Keratinocyte (primary cell): ENCODE measurements at regions not wholly inside any gene's neighbourhood (a gene's known extent, or its start where the extent isn't known, plus 50 kb on each side); places are given as distances from the start of the nearest gene placed in this dataset.
A peak's percentile ranks its signal among the peaks of the same experiment; 100 is the strongest.

Experiments
- DNase-seq: peaks from one replicate; pipeline ENCODE4 v3.0.0-alpha.2; 2011; ENCODE audit warnings: low read depth, missing footprints, low spot score
- FAIRE-seq: peaks from 2 replicates; lab custom pipeline; 2011; peaks lifted over from hg19 to GRCh38; lab: Jason Lieb, UNC
- H2AFZ ChIP-seq: 2 replicates; pipeline ENCODE4 v1.6.0; 2012; ENCODE audit warnings: low read length, control low read depth, inconsistent platforms; ENCODE audit not compliant: control insufficient read depth
- H3K27ac ChIP-seq: 2 replicates; pipeline ENCODE4 v1.5.1; 2011; ENCODE audit warnings: low read length; ENCODE audit not compliant: control insufficient read depth, insufficient read depth
- H3K27me3 ChIP-seq: 3 replicates; pipeline ENCODE4 v1.6.0; 2011; ENCODE audit warnings: low read length; ENCODE audit not compliant: control insufficient read depth, insufficient read depth; ENCODE audit errors: extremely low read depth
- H3K36me3 ChIP-seq, 2 experiments: 2 replicates in 1 of 2; 3 replicates in 1 of 2; pipeline ENCODE4 v1.5.1; 2011; ENCODE audit warnings: low read length in 2 of 2, mild to moderate bottlenecking in 1 of 2; ENCODE audit not compliant: control insufficient read depth in 2 of 2, insufficient read depth in 2 of 2; ENCODE audit errors: extremely low read depth in 1 of 2
- H3K4me1 ChIP-seq: 3 replicates; pipeline ENCODE4 v1.5.1; 2011; ENCODE audit warnings: low read length; ENCODE audit not compliant: control insufficient read depth, insufficient read depth; ENCODE audit errors: extremely low read depth
- H3K4me2 ChIP-seq: 3 replicates; pipeline ENCODE4 v1.6.0; 2011; ENCODE audit warnings: low read depth, low read length; ENCODE audit not compliant: control insufficient read depth, insufficient read depth; ENCODE audit errors: extremely low read depth
- H3K4me3 ChIP-seq, 3 experiments: fragments of 200-600 bp in 1 of 3; sonication (generic) in 1 of 3; 2 replicates in 2 of 3; 3 replicates in 1 of 3; pipeline ENCODE4 v1.5.1; 2011 to 2016; ENCODE audit warnings: low read length in 3 of 3, mild to moderate bottlenecking in 3 of 3, control low read depth in 2 of 3, inconsistent platforms in 1 of 3, low read depth in 1 of 3, mixed read lengths in 1 of 3, mixed run types in 1 of 3, moderate library complexity in 1 of 3; ENCODE audit not compliant: control insufficient read depth in 2 of 3, insufficient read depth in 2 of 3; ENCODE audit errors: extremely low read depth in 1 of 3
- H3K79me2 ChIP-seq: 2 replicates; pipeline ENCODE4 v1.6.0; 2012; ENCODE audit warnings: low read length; ENCODE audit not compliant: control insufficient read depth, insufficient read depth
- H3K9ac ChIP-seq: 3 replicates; pipeline ENCODE4 v1.6.0; 2011; ENCODE audit warnings: low read length; ENCODE audit not compliant: control insufficient read depth, insufficient read depth; ENCODE audit errors: extremely low read depth
- H3K9me1 ChIP-seq: 3 replicates; pipeline ENCODE4 v1.6.0; 2011; ENCODE audit warnings: low read length; ENCODE audit not compliant: control insufficient read depth, insufficient read depth; ENCODE audit errors: extremely low read depth
- H3K9me3 ChIP-seq: 2 replicates; pipeline ENCODE4 v1.5.1; 2012; ENCODE audit warnings: low read depth, low read length; ENCODE audit not compliant: control insufficient read depth
- H4K20me1 ChIP-seq: 3 replicates; pipeline ENCODE4 v1.6.0; 2011; ENCODE audit warnings: low read length; ENCODE audit not compliant: control insufficient read depth, insufficient read depth; ENCODE audit errors: extremely low read depth
- CTCF ChIP-seq, 3 experiments: IDR thresholded peaks in 1 of 3; conservative IDR thresholded peaks in 1 of 3; optimal IDR thresholded peaks in 1 of 3; 2 replicates in 2 of 3; 3 replicates in 1 of 3; pipeline versions ENCODE3 to v1.5.1; 2011; ENCODE audit warnings: low read length in 3 of 3, mild to moderate bottlenecking in 3 of 3, moderate library complexity in 2 of 3, control low read depth in 1 of 3, inconsistent platforms in 1 of 3; ENCODE audit not compliant: insufficient read depth in 2 of 3; ENCODE audit errors: extremely low read depth in 1 of 3
- EZH2 ChIP-seq: IDR thresholded peaks from one replicate; pipeline ENCODE4 v1.6.1; 2012; ENCODE audit warnings: inconsistent platforms, mild to moderate bottlenecking, low read length, moderate library complexity
- dilution Hi-C: fragments of 300-500 bp; cut with MboI; formaldehyde crosslinking; loops from one replicate; pipeline ENCODE4 v1.7.0; 2020; ENCODE audit warnings: low sequenced_read_pairs; ENCODE audit not compliant: extremely low pct_ligation_motif_present

GRCh38 chr3:69671082-69671952 is 67.9 kb upstream of the MITF start:
- Histone ChIP-seq H3K79me2 (no peaks in the 10 kb centered on the region), H3K9me3 (no peaks in the 10 kb centered on the region), H4K20me1 (no peaks in the 10 kb centered on the region), H3K36me3 (no peaks in the 10 kb centered on the region), H3K27ac (no peak overlapping the region), H3K9me1 (no peaks in the 10 kb centered on the region), H3K4me2 (no peak overlapping the region), H2AFZ (no peak overlapping the region), H3K4me3 (no peak overlapping the region), H3K9ac (no peak overlapping the region), H3K4me1 (no peaks in the 10 kb centered on the region), H3K27me3 (no peaks in the 10 kb centered on the region)
- dilution Hi-C loops, result no loop called here
- DNase-seq (no peak), FAIRE-seq (peak; percentile 86)
- peak in 2 of 3 experiments; percentile 51 to 59 for TF ChIP-seq CTCF (optimal IDR thresholded peaks at IDR 0.05 in 1 of 3, IDR thresholded peaks at IDR 0.05 in 1 of 3, conservative IDR thresholded peaks at IDR 0.05 in 1 of 3; ENCODE audit: extremely low read depth in 1 of 3, insufficient read depth in 2 of 3, low read length in 3 of 3)
- no peak for TF ChIP-seq EZH2

DNA sequence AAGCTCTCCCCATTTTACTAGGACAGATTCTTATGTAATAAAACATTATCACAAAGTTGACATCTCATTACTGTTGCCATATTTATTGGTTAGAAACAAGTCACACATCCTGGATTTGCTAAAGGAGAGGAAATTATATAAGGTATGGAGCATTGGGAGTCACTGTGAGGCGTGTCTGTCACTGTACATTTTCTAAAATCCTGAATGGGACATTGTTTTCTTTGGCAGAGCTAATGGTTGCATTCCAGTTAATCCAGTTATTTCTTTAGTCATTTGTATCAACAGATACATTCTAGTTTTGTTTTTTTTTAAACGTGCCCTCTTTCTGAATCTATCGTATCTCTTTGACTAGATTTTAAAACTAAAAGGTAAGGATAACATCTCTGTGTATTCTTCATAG is 70.2 kb upstream of the MITF start:
- H3K36me3 ChIP-seq, result no peaks in the 10 kb centered on the region
- no peaks in the 10 kb centered on the region for H3K79me2 ChIP-seq
- H3K9ac ChIP-seq, result no peak overlapping the region
- H3K4me1 ChIP-seq, result peaks cover 8% of the 10 kb centered on the region
- no peak overlapping the region for H3K4me3 ChIP-seq
- no peaks in the 10 kb centered on the region for H3K27me3 ChIP-seq
- H3K27ac ChIP-seq, result no peak overlapping the region
- no peaks in the 10 kb centered on the region for H3K9me3 ChIP-seq
- H3K9me1 ChIP-seq, result no peaks in the 10 kb centered on the region
- H2AFZ ChIP-seq, result no peak overlapping the region
- no peak for DNase-seq
- TF ChIP-seq EZH2, result no peak
- no peak for TF ChIP-seq CTCF (optimal IDR thresholded peaks at IDR 0.05 in 1 of 3, IDR thresholded peaks at IDR 0.05 in 1 of 3, conservative IDR thresholded peaks at IDR 0.05 in 1 of 3; ENCODE audit: extremely low read depth in 1 of 3, insufficient read depth in 2 of 3, low read length in 3 of 3)
- H4K20me1 ChIP-seq, result no peaks in the 10 kb centered on the region
- dilution Hi-C loops, result no loop called here
- H3K4me2 ChIP-seq, result no peak overlapping the region
- no peak for FAIRE-seq
